C4-2B (cell line): ENCODE measurements at regions not wholly inside any gene's neighbourhood (a gene's known extent, or its start where the extent isn't known, plus 50 kb on each side); places are given as distances from the start of the nearest gene placed in this dataset.

Source experiments
- CTCF ChIP-seq: fragments of 450-650 bp; conservative IDR thresholded peaks from 2 replicates; pipeline ENCODE4 v1.5.1; 2017; ENCODE audit warnings: mild to moderate bottlenecking
- ZFX ChIP-seq: fragments of 450-650 bp; IDR thresholded peaks from 2 replicates; pipeline ENCODE4 v1.6.1; 2017

- TF ChIP-seq CTCF: no peak
- TF ChIP-seq ZFX: no peak
These were observed 991.0 kb upstream of the CHAC2 start for GRCh38 chr2:52776571-52776970.
